Activated CD8-positive, alpha-beta T cell treated with anti-CD3 and anti-CD28 coated beads, Interleukin-2, amount 10 ng/mL, durations not matched to agents 7 days and 5 days (primary cell): ENCODE measurements at regions not wholly inside any gene's neighbourhood (a gene's known extent, or its start where the extent isn't known, plus 50 kb on each side); places are given as distances from the start of the nearest gene placed in this dataset.
A peak's percentile ranks its signal among the peaks of the same experiment; 100 is the strongest.

Source experiments
- ATAC-seq: fragments of 150-1000 bp; cut with Tn5 transposase; one replicate; pipeline ENCODE4 v1.10.0; 2021; ENCODE audit warnings: moderate library complexity
- CTCF ChIA-PET: fragments of 350-600 bp; sonication (Branson Sonifier 250); formaldehyde crosslinking; loops from one replicate; lab custom pipeline; 2021; ENCODE audit warnings: antibody characterized with exemption; lab: Charles Lee
- POLR2A ChIA-PET: fragments of 350-600 bp; sonication (Branson Sonifier 250); formaldehyde crosslinking; loops from one replicate; lab custom pipeline; 2021; ENCODE audit warnings: antibody characterized with exemption; lab: Charles Lee
- DNase-seq: peaks from one replicate; pipeline ENCODE4 v3.0.0-alpha.2; 2020
- H3K27ac Mint-ChIP-seq: one replicate; pipeline ENCODE4 v1.8.0; 2021; ENCODE audit warnings: mild to moderate bottlenecking, mixed read lengths
- H3K27me3 Mint-ChIP-seq: one replicate; pipeline ENCODE4 v1.8.0; 2021; ENCODE audit warnings: low read depth, mixed read lengths
- H3K36me3 Mint-ChIP-seq: one replicate; pipeline ENCODE4 v1.8.0; 2021; ENCODE audit warnings: low read depth, mixed read lengths
- H3K4me1 Mint-ChIP-seq: one replicate; pipeline ENCODE4 v1.8.0; 2021; ENCODE audit warnings: low read depth, mixed read lengths
- H3K4me3 Mint-ChIP-seq: one replicate; pipeline ENCODE4 v1.8.0; 2021; ENCODE audit warnings: mild to moderate bottlenecking, mixed read lengths
- H3K9me3 Mint-ChIP-seq: one replicate; pipeline ENCODE4 v1.8.0; 2022; ENCODE audit warnings: mixed read lengths; ENCODE audit not compliant: insufficient read depth

- no peak overlapping the region for H3K4me3 Mint-ChIP-seq
- H3K27ac Mint-ChIP-seq, result no peak overlapping the region
- H3K4me1 Mint-ChIP-seq, result no peaks in the 10 kb centered on the region
- ATAC-seq (no peak), DNase-seq (no peak)
- no peaks in the 10 kb centered on the region for H3K9me3 Mint-ChIP-seq
- peaks cover 7% of the 10 kb centered on the region for H3K27me3 Mint-ChIP-seq
- no peaks in the 10 kb centered on the region for H3K36me3 Mint-ChIP-seq
- ChIA-PET POLR2A (no interaction called here), CTCF (no interaction called here)
Measured at GRCh38 chr15:62849316-62850106, 193.0 kb upstream of the TPM1 start.

- H3K9me3 Mint-ChIP-seq, result no peaks in the 10 kb centered on the region
- H3K4me3 Mint-ChIP-seq, result no peak overlapping the region
- POLR2A ChIA-PET, result no interaction called here
Measured at GRCh38 chr15:62850318-62850717, 192.2 kb upstream of the TPM1 start.

DNA sequence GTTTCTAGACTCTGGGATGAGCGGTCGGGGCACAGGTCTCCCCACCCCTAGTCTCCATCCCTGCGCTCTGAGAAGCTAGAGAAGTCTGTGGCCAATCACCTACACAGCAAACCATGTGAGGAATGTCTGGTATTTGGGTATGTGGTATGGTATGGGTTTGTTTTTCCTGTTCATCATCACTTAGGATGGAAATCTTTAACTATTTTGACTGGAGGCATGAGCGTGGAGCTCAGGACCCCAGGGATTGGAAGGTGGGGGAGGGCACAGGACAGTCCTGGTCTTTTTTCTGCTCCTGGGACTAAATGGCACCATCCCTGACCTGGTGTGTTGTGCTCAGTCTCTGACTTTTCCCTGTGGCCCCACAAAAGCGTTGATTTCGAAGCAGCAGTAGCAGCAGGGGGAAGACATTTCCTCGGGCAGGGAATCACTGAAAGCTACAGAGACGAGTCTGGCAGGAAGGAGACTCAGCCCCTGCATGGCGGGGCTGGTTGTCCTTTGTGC is 191.7 kb upstream of the TPM1 start:
- POLR2A ChIA-PET, result no interaction called here
- Mint-ChIP-seq H3K9me3 (no peaks in the 10 kb centered on the region), H3K4me3 (no peak overlapping the region), H3K4me1 (no peaks in the 10 kb centered on the region), H3K27ac (no peak overlapping the region), H3K27me3 (peaks cover 7% of the 10 kb centered on the region), H3K36me3 (no peaks in the 10 kb centered on the region)
- ATAC-seq, result no peak
- CTCF ChIA-PET, result no interaction called here
- no peak for DNase-seq

More at GRCh38 chr15:62850318-62850717, 192.2 kb upstream of the TPM1 start:
- no peak for ATAC-seq
- Mint-ChIP-seq H3K27ac (no peak overlapping the region), H3K36me3 (no peaks in the 10 kb centered on the region), H3K4me1 (no peaks in the 10 kb centered on the region), H3K27me3 (peaks cover 7% of the 10 kb centered on the region)
- no peak for DNase-seq
- CTCF ChIA-PET, result no interaction called here

- ATAC-seq (no peak), DNase-seq (no peak)
- Mint-ChIP-seq H3K4me1 (peaks cover 6% of the 10 kb centered on the region), H3K36me3 (no peaks in the 10 kb centered on the region), H3K27ac (no peak overlapping the region), H3K27me3 (peaks cover 8% of the 10 kb centered on the region), H3K4me3 (no peak overlapping the region), H3K9me3 (no peaks in the 10 kb centered on the region)
- ChIA-PET POLR2A (no interaction called here), CTCF (no interaction called here)
Measured at GRCh38 chr15:62853114-62853840, 189.3 kb upstream of the TPM1 start.

GRCh38 chr15:62853841-62854225 is 188.7 kb upstream of the TPM1 start:
- DNase-seq (no peak), ATAC-seq (no peak)
- Mint-ChIP-seq H3K27me3 (peaks cover 7% of the 10 kb centered on the region), H3K36me3 (no peaks in the 10 kb centered on the region), H3K27ac (no peak overlapping the region), H3K4me1 (peaks cover 6% of the 10 kb centered on the region), H3K9me3 (no peaks in the 10 kb centered on the region), H3K4me3 (no peak overlapping the region)
- ChIA-PET CTCF (no interaction called here), POLR2A (no interaction called here)

- H3K9me3 Mint-ChIP-seq, result no peaks in the 10 kb centered on the region
- POLR2A ChIA-PET, result no interaction called here
Measured at GRCh38 chr15:62854420-62855084, 188.0 kb upstream of the TPM1 start.

GRCh38 chr15:62855085-62855476 is 187.5 kb upstream of the TPM1 start:
- H3K27ac Mint-ChIP-seq, result no peak overlapping the region
- ChIA-PET CTCF (no interaction called here), POLR2A (no interaction called here)
- no peaks in the 10 kb centered on the region for H3K36me3 Mint-ChIP-seq
- ATAC-seq, result no peak
- peaks cover 12% of the 10 kb centered on the region for H3K27me3 Mint-ChIP-seq
- H3K4me1 Mint-ChIP-seq, result peaks cover 6% of the 10 kb centered on the region
- H3K9me3 Mint-ChIP-seq, result no peaks in the 10 kb centered on the region
- H3K4me3 Mint-ChIP-seq, result no peak overlapping the region
- no peak for DNase-seq

More at GRCh38 chr15:62854420-62855084, 188.0 kb upstream of the TPM1 start:
- Mint-ChIP-seq H3K4me1 (peaks cover 6% of the 10 kb centered on the region), H3K27ac (no peak overlapping the region), H3K36me3 (no peaks in the 10 kb centered on the region), H3K27me3 (peaks cover 9% of the 10 kb centered on the region), H3K4me3 (no peak overlapping the region)
- CTCF ChIA-PET, result no interaction called here
- DNase-seq, result no peak
- ATAC-seq, result no peak

DNA sequence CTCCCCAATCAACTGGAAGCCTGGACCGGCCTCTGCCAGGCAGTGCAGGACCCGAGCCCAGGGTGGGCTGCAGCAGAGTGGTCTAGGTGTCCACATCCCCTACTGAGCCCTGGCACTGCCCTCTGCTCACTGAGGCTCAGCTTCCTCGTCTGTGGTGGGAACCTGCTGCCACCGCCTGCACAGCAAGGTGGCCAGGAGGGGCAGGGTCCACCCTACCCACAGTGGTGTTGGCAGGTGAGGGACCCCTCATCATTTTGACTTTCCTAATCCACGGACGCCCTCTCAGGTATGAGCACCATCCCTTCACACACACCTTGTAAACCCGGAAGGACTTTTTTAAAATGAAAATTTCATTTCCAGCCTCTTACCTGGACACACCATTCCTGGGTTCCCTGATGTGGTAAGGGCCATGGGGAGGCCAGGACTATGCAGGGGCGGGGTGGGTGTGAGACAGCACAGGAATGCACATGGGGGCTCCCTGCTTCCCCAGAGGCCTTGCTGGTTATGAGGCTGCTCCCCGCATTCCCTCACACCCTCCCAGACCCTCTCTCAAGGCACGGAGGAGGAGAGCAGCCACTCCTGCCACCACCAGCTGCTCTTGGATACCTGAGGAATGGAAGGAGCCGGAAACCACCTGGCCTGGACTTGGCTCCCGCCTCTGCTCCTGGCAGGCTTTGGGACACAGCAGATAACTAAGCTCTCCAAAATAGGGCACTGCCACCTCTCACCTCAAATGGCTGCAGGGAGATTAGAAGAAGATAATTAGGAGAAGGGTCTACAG is 185.9 kb upstream of the TPM1 start:
- ChIA-PET POLR2A (no interaction called here), CTCF (no interaction called here)
- Mint-ChIP-seq H3K4me3 (no peak overlapping the region), H3K27me3 (peaks cover 18% of the 10 kb centered on the region), H3K9me3 (no peaks in the 10 kb centered on the region), H3K4me1 (peaks cover 6% of the 10 kb centered on the region), H3K36me3 (no peaks in the 10 kb centered on the region), H3K27ac (no peak overlapping the region)
- no peak for ATAC-seq
- DNase-seq, result no peak

- Mint-ChIP-seq H3K36me3 (no peaks in the 10 kb centered on the region), H3K27ac (no peak overlapping the region), H3K9me3 (no peaks in the 10 kb centered on the region), H3K4me1 (peaks cover 6% of the 10 kb centered on the region), H3K27me3 (peaks cover 21% of the 10 kb centered on the region), H3K4me3 (no peak overlapping the region)
- ATAC-seq (peak; percentile 39), DNase-seq (peak; percentile 21)
- ChIA-PET CTCF (no interaction called here), POLR2A (no interaction called here)
Measured at GRCh38 chr15:62857411-62857853, 185.1 kb upstream of the TPM1 start.

- DNase-seq (no peak), ATAC-seq (no peak)
- H3K4me1 Mint-ChIP-seq, result peaks cover 6% of the 10 kb centered on the region
- ChIA-PET CTCF (no interaction called here), POLR2A (no interaction called here)
- peaks cover 21% of the 10 kb centered on the region for H3K27me3 Mint-ChIP-seq
- no peaks in the 10 kb centered on the region for H3K9me3 Mint-ChIP-seq
- H3K27ac Mint-ChIP-seq, result no peak overlapping the region
- H3K4me3 Mint-ChIP-seq, result no peak overlapping the region
- no peaks in the 10 kb centered on the region for H3K36me3 Mint-ChIP-seq
Measured at GRCh38 chr15:62858343-62858742, 184.2 kb upstream of the TPM1 start.

DNA sequence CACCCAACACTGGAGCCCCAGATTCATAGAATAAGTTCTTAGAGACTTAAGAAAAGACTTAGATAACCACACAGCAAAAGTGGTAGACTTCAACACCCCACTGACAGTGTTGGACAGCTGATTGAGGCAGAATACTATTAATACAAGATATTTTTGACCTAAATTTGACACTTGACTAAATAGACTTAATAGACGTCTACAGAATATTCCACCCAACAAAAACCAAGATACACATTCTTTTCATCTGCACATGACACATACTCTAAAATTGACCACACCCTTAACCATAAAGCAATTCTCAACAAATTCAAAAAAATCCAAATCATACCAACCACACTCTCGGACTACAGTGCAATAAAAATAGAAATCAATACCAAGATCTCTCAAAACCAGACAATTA is 179.8 kb upstream of the TPM1 start:
- DNase-seq, result no peak
- ChIA-PET POLR2A (no interaction called here), CTCF (no interaction called here)
- ATAC-seq, result no peak
- Mint-ChIP-seq H3K9me3 (no peaks in the 10 kb centered on the region), H3K27me3 (peaks cover 21% of the 10 kb centered on the region), H3K4me3 (no peak overlapping the region), H3K4me1 (no peaks in the 10 kb centered on the region), H3K36me3 (no peaks in the 10 kb centered on the region), H3K27ac (no peak overlapping the region)
